SIG-M5 treated with dmso at 0.1 percent for 504 hours (cell line): ENCODE measurements at regions not wholly inside any gene's neighbourhood (a gene's known extent, or its start where the extent isn't known, plus 50 kb on each side); places are given as distances from the start of the nearest gene placed in this dataset.
"Not testable (repeated sequence)": the region's sequence is repeated elsewhere in the genome, so short reads cannot be mapped to it uniquely, and the experiment has no call there.

Source experiments
- DNase-seq: peaks from one replicate; lab custom pipeline; 2025; ENCODE audit not compliant: unreplicated experiment; lab: John Stamatoyannopoulos, UW

DNA sequence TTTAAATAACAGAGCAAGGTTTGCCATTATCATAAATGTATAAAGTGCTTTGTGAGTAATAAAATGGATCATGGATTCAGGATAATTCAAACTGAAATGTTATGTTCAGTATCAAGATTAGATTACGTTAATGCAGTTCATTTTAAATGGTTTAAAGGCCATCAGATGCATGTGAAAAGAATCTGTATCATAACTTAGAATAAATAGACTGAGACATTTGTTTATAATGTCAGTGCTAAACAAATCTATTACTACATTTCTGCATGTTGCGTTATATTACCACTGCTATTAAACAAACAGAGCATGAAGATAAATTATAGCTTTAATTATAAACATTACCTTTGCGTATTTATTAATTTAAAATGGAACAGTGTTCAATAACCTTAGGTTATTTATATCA lies 160.2 kb downstream of the TOX3 start:
- DNase-seq: no peak

DNA sequence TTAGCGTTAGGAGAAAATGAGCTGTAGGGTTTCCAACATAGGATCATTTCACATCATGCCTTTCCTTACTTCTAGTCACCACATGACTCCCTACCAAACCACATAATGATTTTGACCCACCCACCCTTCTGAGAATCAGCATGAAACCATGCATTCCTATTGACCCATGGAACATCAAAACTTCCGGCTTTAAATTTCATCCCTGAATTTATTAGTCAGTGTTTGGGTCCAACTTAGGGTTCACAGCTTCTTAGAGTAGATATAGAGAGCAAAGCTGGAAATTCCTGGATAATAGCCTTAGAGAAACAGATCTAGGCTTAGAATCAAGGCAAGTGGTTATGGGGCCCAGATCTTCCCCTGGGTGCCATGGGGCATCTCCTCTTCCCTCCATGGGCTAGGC lies 162.6 kb downstream of the TOX3 start:
- no peak for DNase-seq

DNA sequence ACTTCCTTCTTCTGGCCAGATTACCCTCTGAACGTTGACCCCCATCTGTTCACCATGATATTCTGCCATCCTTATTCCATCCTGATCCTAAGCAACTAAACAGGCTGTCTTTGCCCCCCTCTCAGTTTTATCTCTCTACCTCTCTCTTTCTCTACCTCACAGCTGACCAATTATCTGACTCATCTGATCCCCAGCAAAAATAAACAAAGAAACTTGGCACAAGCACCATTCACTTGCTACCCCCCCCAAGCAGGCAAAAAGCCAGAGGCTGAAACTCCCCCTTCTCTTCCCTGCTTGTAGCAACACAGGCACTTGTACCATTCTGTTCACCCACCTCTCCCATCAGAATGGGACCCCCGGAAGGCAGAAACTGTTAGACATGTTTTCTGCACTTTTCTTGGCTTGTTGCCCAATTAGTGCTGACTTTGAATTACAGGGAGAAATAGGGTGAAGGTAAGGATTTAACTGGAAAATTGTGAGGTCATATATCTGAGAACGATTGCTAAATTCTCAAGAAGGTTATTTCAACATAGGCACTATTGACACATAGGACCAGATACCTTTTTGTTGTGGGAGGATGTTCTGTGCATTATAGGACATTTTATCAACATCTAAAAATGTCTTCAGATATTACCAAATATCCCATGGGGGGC lies 163.2 kb downstream of the TOX3 start:
- DNase-seq: no peak

DNA sequence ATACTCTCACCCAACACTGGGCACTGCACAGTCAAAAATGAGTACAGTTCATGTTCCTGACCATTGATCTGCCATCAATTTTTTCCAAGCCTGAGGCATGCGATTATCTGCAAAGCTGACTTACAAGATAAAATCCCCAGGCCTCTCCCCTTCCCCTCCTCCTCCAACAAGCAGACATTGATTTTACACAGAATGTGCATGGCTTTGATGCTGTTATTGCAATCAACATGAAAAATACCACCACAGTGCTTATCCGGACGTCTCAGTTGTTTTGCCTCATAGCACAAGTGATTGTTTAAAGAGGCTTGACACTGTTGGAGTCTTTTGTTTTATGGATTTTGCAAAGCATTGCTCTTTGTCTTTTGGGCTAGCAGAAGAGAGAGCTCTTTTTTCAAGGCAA lies 163.8 kb downstream of the TOX3 start:
- no peak for DNase-seq

DNA sequence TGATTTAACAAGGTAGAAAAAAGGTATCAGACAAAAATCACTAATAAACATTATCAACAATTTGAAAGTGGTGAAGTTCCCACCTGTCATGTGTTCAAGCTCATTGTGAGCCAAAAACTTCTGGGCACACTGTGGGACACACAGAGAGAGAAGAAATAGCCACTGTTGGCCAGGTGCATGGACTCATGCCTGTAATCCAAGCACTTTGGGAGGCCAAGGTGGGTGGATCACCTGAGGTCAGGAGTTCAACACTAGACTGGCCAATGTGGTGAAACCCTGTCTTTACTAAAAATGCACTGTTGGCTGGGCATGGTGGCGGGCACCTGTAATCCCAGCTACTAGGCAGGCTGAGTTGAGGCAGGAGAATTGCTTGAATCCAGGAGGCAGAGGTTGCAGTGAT lies 167.4 kb downstream of the TOX3 start:
- no peak for DNase-seq

DNA sequence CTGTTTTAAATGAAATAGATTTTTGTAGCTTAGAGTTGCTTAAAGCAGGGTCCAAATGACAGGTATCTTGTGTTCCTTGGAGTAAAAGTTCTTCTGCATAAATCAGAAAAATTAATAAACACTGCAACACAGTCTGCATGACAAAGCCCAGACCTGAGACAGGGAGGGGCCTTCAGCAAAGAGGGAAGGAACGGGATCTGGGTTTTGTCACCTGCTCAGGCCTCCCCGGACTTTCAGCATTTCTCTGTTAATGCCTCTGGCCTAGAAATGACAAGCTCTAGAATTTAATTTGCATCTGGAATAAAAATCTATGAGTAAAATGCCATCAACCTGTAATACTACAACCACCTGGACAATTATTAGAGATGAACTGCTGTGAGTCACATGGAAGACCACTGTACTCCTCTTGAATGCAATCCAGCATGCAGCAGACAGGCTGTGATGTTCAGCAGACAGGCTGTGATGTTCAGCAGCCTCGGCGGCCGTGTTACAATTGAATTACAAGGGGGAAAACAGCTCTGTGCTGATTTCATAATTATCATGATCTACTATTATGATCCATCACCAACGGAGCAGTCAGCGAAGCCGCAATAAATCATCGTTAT lies 170.2 kb downstream of the TOX3 start:
- no peak for DNase-seq

DNA sequence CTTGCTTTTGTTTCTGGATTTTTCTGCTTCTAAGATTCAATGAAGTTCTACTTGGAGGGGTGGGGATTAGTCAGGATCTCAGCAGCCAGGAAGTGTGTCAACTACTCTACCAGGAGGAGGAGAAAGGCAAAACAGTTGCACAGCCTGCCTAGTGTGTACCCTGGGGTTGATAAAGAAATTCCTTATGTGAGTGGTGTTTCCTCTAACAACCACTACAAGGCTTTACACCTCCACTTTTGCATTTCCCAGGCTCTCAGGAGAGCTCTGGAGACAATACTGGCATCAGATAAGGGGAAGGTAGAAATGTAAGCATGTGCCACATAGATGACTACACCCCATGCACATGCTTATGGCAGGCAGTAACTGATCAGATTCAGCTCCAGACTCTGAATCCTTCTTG lies 174.6 kb downstream of the TOX3 start:
- no peak for DNase-seq

DNA sequence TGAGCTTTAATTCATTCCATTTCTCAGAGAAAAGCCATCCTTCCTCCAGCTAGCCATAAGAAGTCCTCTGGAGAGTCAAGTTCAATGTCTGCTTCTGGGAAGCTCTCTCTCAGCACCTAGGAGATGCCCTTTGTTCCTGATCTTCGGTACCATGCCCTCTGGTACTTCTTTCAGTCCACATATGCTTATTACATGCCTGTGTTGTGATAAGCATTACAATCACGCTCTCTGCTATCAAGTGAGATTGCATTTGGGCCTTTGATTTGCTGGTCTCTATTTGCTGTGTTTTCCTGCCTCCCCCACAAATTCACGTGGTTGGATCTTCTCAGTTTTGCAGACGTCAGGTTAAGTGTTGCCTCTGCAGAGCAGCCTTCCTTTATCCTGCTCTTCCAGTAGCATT lies 178.1 kb downstream of the TOX3 start:
- DNase-seq: no peak

DNA sequence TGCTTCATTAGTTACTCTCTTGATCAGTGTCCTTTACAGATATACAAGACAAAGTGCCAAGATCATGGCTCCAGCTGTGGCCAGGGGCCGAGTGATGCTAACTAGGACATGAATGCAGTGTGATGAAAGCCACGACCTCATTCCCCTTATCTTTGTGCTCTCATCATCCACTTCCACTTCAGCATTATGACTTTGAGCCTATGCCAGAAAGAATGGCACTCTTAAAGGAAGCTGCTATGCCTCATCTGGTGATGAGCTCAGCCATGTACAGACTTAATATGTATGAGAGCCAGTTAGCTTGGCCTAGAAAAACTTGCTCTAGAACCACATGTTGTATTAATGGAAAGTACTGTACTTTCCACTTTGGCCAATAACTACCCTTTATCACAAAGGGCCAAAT lies 179.1 kb downstream of the TOX3 start:
- DNase-seq: no peak

DNA sequence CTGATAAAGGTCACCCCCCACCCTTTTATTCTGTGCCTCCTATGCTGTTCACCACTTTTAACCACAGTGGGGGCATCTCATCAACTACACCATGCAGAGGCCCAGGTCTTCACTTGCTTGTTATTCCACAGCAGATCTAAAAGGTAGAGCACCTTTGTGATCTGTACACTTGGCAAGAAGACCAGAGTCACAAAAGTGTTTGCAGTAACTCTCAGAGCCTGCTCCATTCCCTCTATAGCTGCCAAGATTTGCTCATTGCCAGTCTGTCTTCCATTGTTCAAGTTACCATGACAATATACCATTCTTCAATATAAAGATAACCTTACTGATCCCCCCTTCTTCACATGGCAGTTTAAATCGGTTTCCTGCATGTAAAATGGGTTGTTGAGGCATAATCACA lies 180.0 kb downstream of the TOX3 start:
- DNase-seq: no peak

DNA sequence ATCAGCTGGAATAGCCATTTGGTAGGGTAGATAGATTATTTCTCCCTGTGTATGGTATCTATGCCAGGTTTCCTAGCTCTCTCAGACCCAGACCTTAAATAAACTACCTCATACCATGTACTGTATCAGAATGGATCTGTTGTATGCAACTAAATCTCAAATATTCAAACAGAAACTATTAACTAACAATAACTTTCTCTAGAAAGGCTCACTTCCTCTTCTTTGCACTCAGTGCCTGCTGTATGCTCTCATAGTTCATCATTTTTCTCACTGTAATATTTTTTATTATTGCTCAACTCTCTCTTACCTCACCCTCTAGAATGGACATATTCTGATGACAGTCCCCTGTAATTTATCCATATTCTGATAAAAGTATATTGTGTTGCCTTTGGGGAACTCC lies 182.4 kb downstream of the TOX3 start:
- DNase-seq: no peak

DNA sequence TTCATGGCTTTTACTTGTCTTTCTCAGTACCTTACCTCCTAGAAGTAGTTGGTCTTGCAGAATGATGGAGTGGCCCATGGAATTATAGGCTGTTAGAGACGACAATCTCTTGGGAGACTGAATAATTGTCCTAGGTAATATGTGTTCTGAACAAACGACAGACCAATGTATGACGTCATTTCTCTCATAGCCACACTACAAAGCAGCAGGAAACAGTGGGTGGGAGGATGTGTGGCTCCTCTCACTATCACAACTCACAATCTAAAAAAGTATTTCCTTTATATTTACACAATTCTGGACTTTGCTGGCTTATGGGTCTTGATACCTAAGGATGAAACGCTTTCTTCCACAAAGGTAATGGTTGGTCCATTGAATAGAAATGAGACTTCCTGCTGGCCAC lies 183.9 kb downstream of the TOX3 start:
- DNase-seq: no peak

DNA sequence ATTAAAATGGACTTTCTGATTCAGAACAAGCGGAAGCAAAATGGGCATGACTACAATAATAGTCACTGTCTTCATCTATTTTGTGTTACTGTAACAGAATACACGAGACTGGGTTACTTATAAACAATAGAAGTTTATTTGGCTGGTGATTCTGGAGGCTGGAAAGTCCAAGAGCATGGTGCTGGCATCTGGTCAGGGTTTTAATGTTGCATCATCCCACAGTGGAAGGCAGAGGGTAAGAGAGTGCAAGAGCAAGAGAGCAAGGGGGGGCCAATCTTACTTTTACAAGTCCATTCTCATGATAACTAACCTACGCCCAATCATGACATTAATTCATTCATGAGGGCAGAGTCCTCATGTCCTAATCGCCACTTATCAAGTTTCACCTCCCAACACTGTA lies 189.2 kb downstream of the TOX3 start:
- no peak for DNase-seq

DNA sequence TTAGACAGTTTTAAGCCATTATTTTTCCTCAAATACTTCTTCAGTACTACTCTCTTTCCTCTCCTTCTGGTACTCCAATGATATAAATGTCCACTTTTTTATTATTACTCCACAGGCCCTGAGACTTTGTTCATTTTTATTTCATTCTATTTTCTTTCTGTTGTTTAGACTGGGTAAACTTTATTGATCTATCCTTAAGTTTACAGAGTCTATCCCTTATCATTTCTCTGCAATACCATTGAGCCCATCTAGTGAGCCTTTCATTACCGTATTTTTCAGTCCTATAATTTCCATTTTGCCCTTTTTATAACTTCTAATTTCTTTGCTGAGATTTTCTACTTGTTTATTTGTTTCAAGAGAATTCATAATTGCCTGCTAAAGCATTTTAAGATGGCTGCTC lies 193.7 kb downstream of the TOX3 start:
- no peak for DNase-seq

DNA sequence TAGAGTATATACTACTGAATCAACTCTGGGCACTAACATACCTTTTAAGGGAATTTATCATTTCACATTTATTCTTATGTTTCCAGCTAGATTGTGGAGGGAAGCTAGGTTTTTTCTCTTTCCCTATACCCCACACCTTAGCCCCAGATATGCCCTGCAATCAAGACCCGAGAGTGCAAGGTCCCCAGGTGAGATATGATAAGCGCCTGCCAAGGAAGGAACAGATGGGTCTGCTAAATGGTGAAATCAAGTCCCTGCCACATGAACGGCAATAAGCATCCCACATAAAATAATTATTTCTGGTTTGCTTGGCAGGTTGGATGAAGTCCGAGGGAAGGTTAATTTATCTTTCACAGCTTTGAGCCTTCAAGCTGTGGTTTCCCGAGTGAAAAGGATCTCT lies 195.5 kb downstream of the TOX3 start:
- DNase-seq: no peak

DNA sequence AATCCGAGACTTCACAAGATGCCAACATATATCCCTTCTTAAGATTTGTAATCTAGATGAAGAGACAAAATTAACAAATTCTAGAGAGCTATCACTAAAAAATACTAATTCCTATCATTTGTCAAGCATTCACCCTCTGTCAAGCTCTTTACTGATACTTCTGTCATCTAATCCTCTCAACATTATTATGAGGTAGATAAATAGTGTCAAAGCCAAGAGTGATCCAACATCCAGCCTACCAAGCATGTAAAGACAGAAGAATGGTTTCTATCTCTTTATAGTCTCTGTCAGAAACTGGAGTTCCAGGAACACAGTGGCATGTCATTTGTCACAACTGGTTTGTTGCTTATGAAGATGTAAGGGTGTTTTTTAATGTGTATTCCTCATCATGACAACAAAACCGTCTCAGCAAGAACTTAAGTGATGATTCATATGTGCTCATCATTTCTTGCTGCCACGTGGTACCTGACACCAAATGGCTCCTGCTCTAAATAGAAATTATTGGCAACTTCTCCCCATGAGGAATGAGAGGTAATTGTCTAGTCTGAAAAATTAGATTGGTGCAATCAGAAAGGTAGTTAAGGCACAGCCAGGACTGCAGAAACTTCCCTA lies 196.8 kb downstream of the TOX3 start:
- no peak for DNase-seq

DNA sequence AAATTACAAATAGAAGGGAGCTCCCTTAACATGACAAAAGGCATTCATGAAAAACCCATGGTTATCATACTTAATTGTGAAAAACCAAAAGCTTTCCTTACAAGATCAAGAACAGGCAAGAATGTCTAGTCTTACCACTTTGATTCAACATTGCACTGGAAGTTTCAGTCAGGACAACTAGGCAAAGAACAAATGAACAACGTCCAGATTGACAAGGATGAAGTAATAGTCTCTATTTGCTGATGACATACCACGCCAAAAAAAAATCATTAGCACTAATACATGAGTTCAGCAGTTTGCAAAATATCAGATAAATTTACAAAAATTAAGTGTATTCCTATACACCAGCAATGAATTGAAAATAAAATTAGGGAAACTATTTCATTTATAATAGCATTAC lies 200.2 kb downstream of the TOX3 start:
- DNase-seq: no peak

DNA sequence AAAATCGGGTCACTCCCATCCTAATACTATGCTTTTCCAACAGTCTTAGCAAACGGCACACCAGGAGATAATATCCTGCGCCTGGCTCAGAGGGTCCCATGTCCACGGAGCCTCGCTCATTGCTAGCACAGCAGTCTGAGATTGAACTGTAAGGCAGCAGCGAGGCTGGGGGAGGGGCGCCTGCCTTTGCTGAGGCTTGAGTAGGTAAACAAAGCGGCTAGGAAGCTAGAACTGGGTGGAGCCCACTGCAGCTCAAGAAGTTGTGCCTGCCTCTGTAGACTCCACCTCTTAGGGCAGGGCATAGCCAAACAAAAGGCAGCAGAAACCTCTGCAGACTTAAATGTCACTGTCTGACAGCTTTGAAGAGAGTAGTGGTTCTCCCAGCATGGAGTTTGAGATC lies 213.3 kb downstream of the TOX3 start:
- not testable (repeated sequence) for DNase-seq

DNA sequence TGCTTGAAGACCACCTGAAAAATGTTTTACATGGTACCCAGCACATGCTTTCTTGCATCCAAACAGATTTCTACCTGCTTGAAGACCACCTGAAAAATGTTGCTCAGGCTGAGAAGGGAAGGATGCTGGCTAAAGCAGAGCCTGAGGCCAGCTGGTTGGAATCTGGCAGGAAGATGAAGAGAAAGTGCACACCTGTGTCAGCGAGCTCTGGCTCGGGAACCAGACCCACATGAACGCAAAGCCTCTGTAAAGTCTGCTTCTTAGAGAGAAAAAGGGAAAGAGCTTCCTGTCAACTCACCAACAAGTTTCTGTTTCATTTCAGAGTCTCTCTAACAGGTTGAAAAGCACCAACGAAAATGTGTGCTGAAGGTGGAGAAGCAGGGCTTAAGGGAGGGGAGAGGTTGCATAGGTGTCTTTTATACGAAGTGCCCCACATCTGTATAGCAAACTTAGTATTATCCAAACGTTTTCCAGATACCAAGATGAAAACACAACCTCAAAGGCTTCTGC lies 226.0 kb downstream of the TOX3 start:
- no peak for DNase-seq

DNA sequence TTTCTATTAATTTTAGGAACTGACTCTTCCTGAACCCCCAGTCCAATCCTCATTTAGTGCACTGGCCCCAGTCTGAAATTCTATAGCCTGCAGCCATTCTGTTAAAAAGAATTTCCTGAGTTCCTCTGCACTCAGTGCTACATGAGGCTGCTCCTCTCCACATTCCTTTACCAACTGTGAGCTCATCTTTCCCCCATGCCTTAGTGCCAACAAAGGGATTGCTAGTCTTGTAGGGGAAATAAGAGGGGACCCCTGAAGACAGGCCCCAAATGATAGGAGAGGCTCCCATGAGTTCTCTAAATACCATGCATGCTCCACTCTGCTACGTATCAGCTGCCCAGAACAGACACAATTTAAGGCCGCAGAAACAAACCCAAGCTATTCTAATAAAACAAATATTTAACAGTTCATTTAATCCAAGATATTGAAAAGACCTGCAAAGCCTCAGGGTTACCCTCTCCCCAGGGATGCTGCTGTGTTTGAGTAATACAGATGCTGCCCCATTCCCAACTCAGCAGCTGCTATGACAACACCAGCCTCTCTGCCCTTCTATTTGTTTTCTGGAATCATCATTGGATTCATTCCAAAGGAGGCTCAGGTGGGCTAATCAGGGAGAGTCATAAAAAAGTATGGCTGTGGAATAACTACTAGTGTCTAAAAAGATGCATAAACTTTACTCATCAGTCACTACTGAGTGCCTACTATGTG lies 228.5 kb downstream of the TOX3 start:
- DNase-seq: no peak

DNA sequence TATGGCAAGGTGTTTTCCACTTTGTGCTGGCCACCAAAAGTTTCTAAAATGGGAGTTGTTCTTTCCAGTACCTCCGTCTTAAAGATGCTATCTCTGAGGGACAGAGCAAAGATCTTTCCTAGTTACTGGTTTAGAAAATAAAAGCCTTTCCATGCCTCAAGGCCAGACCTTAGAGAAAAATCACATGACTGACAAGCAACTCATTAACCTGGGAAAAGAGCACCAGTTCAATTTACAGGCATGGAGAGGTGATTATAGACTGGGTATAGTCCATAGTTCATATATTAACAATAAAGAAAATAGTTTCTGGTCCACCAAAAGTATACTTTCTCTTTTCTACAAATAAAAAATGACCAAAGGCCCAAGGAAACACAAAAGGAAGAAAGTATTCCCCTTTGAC lies 230.7 kb downstream of the TOX3 start:
- DNase-seq: no peak

DNA sequence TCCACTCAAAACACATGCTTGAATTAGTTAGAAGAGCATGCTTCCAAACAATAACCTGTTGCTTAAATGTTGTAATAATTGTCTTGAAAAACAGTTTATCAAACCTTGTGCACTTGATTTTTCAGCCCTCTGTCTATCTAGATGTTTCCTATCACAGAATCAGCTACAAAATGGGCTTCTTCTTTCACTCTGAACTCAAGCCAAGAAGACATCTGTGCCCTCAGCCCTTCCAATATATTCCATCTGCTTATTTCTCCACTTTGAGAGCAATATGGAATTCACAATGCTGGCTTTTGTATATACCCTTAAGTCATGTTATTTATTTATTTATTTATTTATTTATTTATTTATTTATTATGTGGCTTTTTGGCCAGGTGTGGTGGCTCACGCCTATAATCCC lies 234.2 kb downstream of the TOX3 start:
- DNase-seq: no peak
